ENCODE measurements at regions not wholly inside any gene's neighbourhood (a gene's known extent, or its start where the extent isn't known, plus 50 kb on each side); places are given as distances from the start of the nearest gene placed in this dataset.

- DNase-seq (ENCODE audit: low read depth), result no peak
- H3K4me3 ChIP-seq (ENCODE audit: low read length), result no peak overlapping the region
- TF ChIP-seq CTCF (conservative IDR thresholded peaks at IDR 0.05; ENCODE audit: low read depth, low read length), result no peak
Measured at GRCh38 chr20:12020846-12021245, 103.2 kb downstream of the BTBD3 start.

- H3K4me3 ChIP-seq (ENCODE audit: low read length), result no peak overlapping the region
- DNase-seq (ENCODE audit: low read depth), result no peak
- TF ChIP-seq CTCF (conservative IDR thresholded peaks at IDR 0.05; ENCODE audit: low read depth, low read length), result no peak
Measured at GRCh38 chr20:12022126-12022525, 104.4 kb downstream of the BTBD3 start.

- DNase-seq (ENCODE audit: low read depth), result no peak
- H3K4me3 ChIP-seq (ENCODE audit: low read length), result no peak overlapping the region
- no peak for TF ChIP-seq CTCF (conservative IDR thresholded peaks at IDR 0.05; ENCODE audit: low read depth, low read length)
Measured at GRCh38 chr20:12023194-12023795, 105.6 kb downstream of the BTBD3 start.

DNA sequence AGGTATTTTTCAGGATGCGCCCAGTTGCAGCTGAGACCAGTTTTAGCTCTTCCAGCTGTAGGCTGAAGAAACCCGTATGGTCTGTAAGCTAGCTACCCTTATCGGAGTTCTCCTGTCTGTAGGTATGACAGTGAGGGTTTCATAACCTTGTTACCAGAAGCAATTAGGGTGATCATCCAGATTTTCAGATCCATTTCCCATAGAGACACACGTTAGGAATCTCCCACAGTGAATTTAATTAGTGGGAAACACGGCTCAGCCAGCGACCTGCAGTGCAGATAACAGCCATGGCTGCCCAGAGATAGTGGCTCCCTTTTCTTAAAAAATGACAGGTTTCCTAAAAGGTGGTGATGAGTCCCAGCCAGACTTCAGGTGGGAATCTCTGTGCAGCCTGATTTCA is 111.1 kb downstream of the BTBD3 start:
- DNase-seq (ENCODE audit: low read depth), result no peak
- no peak for TF ChIP-seq CTCF (conservative IDR thresholded peaks at IDR 0.05; ENCODE audit: low read depth, low read length)
- H3K4me3 ChIP-seq (ENCODE audit: low read length), result no peak overlapping the region

GRCh38 chr20:12030470-12030869 is 112.8 kb downstream of the BTBD3 start:
- DNase-seq (ENCODE audit: low read depth), result no peak
- no peak for TF ChIP-seq CTCF (conservative IDR thresholded peaks at IDR 0.05; ENCODE audit: low read depth, low read length)
- H3K4me3 ChIP-seq (ENCODE audit: low read length), result no peak overlapping the region

DNA sequence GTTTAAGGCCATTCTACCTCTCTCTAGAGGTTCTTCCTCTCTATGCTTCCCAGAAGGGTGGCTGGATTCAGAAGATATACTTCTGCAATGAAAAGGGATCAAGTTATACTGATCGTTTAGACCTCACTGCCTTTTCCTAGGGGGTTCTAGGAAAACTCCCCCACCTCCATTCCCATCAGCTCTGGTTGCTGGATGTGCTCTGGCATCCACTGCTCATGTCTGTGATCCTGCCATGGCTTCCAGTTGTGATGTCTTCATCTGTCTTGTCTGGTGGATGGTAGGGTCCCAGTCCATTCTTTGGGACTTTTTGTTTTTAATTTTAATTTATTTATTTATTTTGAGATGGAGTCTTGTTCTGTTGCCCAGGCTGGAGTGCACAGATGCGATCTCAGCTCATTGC is 118.4 kb downstream of the BTBD3 start:
- no peak overlapping the region for H3K4me3 ChIP-seq (ENCODE audit: low read length)
- DNase-seq (ENCODE audit: low read depth), result no peak
- no peak for TF ChIP-seq CTCF (conservative IDR thresholded peaks at IDR 0.05; ENCODE audit: low read depth, low read length)

GRCh38 chr20:12037521-12037920 is 119.8 kb downstream of the BTBD3 start:
- no peak for DNase-seq (ENCODE audit: low read depth)
- no peak for TF ChIP-seq CTCF (conservative IDR thresholded peaks at IDR 0.05; ENCODE audit: low read depth, low read length)
- no peak overlapping the region for H3K4me3 ChIP-seq (ENCODE audit: low read length)
